WERI-Rb-1 (cell line): ENCODE measurements at regions not wholly inside any gene's neighbourhood (a gene's known extent, or its start where the extent isn't known, plus 50 kb on each side); places are given as distances from the start of the nearest gene placed in this dataset.
"Not testable (repeated sequence)": the region's sequence is repeated elsewhere in the genome, so short reads cannot be mapped to it uniquely, and the experiment has no call there.

Experiments used
- DNase-seq: peaks from one replicate; pipeline ENCODE4 v3.0.0-alpha.2; 2020
- H3K27ac ChIP-seq: fragments of 250-450 bp; sonication (Bioruptor Pico); 2 replicates; pipeline ENCODE4 v1.5.1; 2020; ENCODE audit warnings: mild to moderate bottlenecking, moderate library complexity
- H3K27me3 ChIP-seq: fragments of 250-450 bp; sonication (Bioruptor Pico); 2 replicates; pipeline ENCODE4 v1.5.1; 2021; ENCODE audit warnings: mild to moderate bottlenecking, low read depth, moderate library complexity; ENCODE audit not compliant: insufficient read depth, severe bottlenecking
- H3K36me3 ChIP-seq: fragments of 250-450 bp; sonication (Bioruptor Pico); 2 replicates; pipeline ENCODE4 v1.5.1; 2020; ENCODE audit warnings: mild to moderate bottlenecking, moderate library complexity
- H3K4me3 ChIP-seq: 2 replicates; pipeline ENCODE4 v1.5.1; 2011; ENCODE audit warnings: low read depth, mild to moderate bottlenecking, control low read depth, low read length
- H3K9me3 ChIP-seq: fragments of 250-450 bp; sonication (Bioruptor Pico); 2 replicates; pipeline ENCODE4 v1.5.1; 2021; ENCODE audit warnings: mild to moderate bottlenecking, moderate library complexity; ENCODE audit not compliant: severe bottlenecking
- TF ChIP-seq, protein P1 (sequence below): IDR thresholded peaks from 2 replicates; pipeline ENCODE4 v1.5.1; 2011; ENCODE audit warnings: low read depth, mild to moderate bottlenecking, control low read depth, inconsistent platforms, low read length

DNA sequence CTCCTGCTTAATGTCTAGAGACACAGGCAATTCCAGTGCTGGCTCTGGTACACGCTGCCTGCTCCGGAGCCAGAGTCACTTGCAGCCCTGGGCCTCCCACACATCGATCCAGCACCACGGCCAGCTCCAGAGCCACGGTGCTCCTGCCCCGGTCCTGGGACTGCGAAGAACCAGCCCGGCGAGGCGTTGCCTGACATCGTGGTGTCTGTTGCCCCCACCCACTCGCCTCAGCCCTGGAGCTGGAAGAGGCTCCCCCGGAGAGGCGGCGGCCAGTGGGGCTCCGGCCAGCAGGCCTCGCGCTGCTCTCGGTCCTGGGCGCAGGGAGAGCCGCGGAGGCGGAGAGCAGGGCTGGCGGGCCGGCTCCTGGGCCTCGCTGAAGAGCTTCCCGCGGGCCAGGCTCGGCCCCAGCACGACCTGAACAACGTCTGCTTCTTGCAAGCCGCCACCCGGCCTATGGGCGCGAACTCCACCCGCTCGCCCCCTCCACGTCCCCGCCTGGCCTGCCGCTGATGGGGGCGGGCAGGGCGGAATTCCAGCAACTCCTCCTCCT is 364.8 kb downstream of the CEP170 start:
- no peaks in the 10 kb centered on the region for H3K9me3 ChIP-seq
- H3K27me3 ChIP-seq, result no peaks in the 10 kb centered on the region
- H3K36me3 ChIP-seq, result no peaks in the 10 kb centered on the region
- no peak for DNase-seq
- TF ChIP-seq, protein P1, sequence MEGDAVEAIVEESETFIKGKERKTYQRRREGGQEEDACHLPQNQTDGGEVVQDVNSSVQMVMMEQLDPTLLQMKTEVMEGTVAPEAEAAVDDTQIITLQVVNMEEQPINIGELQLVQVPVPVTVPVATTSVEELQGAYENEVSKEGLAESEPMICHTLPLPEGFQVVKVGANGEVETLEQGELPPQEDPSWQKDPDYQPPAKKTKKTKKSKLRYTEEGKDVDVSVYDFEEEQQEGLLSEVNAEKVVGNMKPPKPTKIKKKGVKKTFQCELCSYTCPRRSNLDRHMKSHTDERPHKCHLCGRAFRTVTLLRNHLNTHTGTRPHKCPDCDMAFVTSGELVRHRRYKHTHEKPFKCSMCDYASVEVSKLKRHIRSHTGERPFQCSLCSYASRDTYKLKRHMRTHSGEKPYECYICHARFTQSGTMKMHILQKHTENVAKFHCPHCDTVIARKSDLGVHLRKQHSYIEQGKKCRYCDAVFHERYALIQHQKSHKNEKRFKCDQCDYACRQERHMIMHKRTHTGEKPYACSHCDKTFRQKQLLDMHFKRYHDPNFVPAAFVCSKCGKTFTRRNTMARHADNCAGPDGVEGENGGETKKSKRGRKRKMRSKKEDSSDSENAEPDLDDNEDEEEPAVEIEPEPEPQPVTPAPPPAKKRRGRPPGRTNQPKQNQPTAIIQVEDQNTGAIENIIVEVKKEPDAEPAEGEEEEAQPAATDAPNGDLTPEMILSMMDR, result no peak
- no peak overlapping the region for H3K4me3 ChIP-seq
- H3K27ac ChIP-seq, result no peak overlapping the region

DNA sequence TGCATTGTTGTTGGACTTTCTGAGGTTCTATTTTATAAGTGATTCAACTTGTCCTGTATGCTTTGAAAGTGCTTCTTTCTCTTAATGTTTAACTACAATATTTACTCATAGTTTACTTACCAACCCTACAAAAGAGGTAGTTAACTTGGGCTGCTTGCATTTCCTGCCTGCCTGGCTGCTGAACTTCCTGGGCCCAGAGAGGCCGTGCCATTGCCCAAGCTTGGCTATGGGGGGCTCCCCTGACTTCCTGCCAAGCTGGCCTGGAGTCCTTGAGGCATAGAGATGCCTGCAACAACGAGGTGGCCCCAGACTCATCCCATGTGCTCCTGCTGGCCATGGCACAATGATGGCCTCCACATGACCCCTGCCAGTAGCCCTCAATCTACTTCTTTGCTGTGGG is 361.6 kb upstream of the PLD5 start:
- Histone ChIP-seq H3K27me3 (no peaks in the 10 kb centered on the region), H3K27ac (no peak overlapping the region), H3K4me3 (no peak overlapping the region), H3K9me3 (no peaks in the 10 kb centered on the region), H3K36me3 (no peaks in the 10 kb centered on the region)
- TF ChIP-seq, protein P1, result no peak
- DNase-seq, result no peak

DNA sequence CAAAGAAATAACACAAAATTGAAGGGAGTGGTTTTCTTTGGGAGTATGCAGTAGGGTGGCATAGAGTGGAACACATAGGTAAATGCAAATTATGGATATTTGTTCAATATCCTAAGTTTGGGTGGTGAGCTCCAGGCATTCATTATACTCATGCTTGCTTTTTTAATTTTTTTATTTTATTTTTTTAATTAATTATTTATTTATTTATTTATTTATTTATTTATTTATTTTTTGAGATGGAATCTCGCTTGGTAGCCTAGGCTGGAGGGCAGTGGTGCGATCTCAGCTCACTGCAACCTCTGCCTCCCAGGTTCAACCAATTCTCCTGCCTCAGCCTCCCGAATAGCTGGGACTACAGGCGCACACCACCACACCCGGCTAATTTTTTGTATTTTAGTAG is 355.5 kb upstream of the PLD5 start:
- not testable (repeated sequence) for H3K4me3 ChIP-seq, H3K27ac ChIP-seq, DNase-seq, H3K9me3 ChIP-seq, H3K36me3 ChIP-seq
- peaks cover 11% of the 10 kb centered on the region for H3K27me3 ChIP-seq

DNA sequence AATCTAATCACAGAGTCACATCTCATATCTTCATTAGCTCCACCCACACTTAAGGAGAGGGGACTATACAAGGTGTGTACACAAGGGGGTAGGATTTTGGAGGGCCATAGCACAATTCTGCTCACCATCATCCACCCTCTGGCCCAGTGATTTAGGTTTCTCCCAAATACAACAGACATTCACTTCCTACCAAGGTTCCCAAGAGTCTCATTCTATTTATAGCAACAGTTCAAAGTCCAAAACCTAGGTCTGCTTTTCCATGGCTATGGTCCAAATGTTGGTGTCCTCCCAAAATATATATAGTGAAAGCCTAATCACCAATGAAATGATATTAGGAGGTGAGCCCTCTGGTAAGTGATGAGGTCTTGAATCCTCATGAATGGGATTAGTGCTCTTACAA is 353.2 kb upstream of the PLD5 start:
- no peak overlapping the region for H3K27ac ChIP-seq
- DNase-seq, result no peak
- TF ChIP-seq, protein P1, result no peak
- H3K36me3 ChIP-seq, result no peaks in the 10 kb centered on the region
- H3K9me3 ChIP-seq, result no peaks in the 10 kb centered on the region
- H3K4me3 ChIP-seq, result no peak overlapping the region
- peaks cover 11% of the 10 kb centered on the region for H3K27me3 ChIP-seq

DNA sequence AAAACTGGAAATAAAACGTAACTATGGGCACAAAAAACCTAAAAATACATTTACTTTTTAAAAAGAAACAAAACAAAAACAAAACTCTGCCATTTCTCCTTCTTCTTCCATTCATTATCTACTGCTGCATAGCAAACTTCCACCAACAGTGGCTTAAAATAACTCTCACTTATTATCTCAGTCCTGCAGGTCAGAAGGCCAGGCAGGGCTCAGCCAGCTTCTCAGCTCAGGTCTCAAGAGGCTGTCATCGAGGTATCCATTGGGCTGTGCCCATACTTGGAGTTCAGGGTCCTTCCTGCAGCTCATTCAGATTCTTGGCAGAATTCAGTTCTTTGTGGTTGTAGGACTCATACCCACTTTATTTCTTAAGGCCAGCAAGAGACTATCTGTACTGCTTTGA is 352.7 kb upstream of the PLD5 start:
- Histone ChIP-seq H3K4me3 (no peak overlapping the region), H3K27ac (no peak overlapping the region), H3K36me3 (no peaks in the 10 kb centered on the region), H3K27me3 (peaks cover 11% of the 10 kb centered on the region), H3K9me3 (no peaks in the 10 kb centered on the region)
- no peak for DNase-seq
- TF ChIP-seq, protein P1, result no peak

DNA sequence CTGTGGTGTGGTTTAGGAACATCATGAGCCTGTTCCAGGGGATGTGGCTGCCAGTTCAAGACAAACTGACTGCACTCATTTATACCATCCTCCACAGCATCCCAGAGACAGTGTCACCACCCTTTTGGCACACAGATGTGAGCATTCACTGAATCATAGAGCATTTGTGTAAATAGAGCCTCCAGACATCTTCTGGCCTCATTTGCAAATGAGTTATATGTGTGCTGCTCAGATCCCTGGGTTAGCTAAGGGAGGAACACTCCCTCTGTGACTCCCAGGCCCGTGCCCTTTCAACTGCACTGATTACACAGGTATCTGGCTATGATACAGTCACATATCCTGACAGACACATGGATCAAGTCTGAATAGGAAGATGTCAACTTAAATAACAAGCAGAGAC is 351.5 kb upstream of the PLD5 start:
- TF ChIP-seq, protein P1, result no peak
- peaks cover 11% of the 10 kb centered on the region for H3K27me3 ChIP-seq

More for the DNA sequence above, 351.5 kb upstream of the PLD5 start:
- no peak overlapping the region for H3K4me3 ChIP-seq
- no peaks in the 10 kb centered on the region for H3K9me3 ChIP-seq
- no peak for DNase-seq
- H3K36me3 ChIP-seq, result no peaks in the 10 kb centered on the region
- no peak overlapping the region for H3K27ac ChIP-seq
